ENCODE measurements at regions not wholly inside any gene's neighbourhood (a gene's known extent, or its start where the extent isn't known, plus 50 kb on each side); places are given as distances from the start of the nearest gene placed in this dataset.

DNA sequence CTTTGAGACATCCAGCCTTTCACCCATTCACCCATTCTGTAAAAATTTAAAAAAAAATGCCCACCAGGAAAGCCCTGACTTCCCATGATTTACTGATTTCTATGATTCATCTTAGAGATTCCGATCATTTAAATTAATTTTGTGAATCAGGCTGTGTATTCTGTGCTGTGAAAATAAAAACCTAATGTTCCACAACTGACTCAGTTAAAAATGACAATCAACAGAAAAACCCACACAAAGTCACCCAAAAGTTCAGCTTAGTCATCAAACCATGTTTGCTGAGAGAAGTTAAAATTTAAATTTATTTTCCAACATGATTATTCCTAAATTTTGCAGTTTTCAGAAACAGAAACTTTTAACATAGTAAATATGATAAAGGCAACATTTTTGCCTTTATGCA lies 509.9 kb downstream of the TENT5A start:
- POLR2A ChIA-PET = no interaction called here
- no peak overlapping the region for H3K4me2 ChIP-seq
- H3K27ac ChIP-seq = no peak overlapping the region
- CTCF ChIA-PET = no interaction called here
- H3K4me3 ChIP-seq = no peak overlapping the region
- ATAC-seq (no peak), FAIRE-seq (no peak), DNase-seq (ENCODE audit: low read depth in 1 of 2, low spot score in 1 of 2) (no peak)
- TF ChIP-seq GATA3 (IDR thresholded peaks at IDR 0.05; ENCODE audit: borderline replicate concordance) (no peak), FOSB (CRISPR knock-in tag; IDR thresholded peaks at IDR 0.05) (no peak), SMC3 (IDR thresholded peaks at IDR 0.05) (no peak), SREBF2 (IDR thresholded peaks at IDR 0.05) (no peak), FOSL2 (IDR thresholded peaks at IDR 0.05) (no peak), FOSL2 (CRISPR knock-in tag; IDR thresholded peaks at IDR 0.05) (no peak), MAFK (IDR thresholded peaks at IDR 0.05; ENCODE audit: partially characterized antibody) (no peak), CEBPB (IDR thresholded peaks at IDR 0.05) (no peak), TP53 (CRISPR knock-in tag; IDR thresholded peaks at IDR 0.05) (no peak)
- TF ChIP-seq, protein P1, sequence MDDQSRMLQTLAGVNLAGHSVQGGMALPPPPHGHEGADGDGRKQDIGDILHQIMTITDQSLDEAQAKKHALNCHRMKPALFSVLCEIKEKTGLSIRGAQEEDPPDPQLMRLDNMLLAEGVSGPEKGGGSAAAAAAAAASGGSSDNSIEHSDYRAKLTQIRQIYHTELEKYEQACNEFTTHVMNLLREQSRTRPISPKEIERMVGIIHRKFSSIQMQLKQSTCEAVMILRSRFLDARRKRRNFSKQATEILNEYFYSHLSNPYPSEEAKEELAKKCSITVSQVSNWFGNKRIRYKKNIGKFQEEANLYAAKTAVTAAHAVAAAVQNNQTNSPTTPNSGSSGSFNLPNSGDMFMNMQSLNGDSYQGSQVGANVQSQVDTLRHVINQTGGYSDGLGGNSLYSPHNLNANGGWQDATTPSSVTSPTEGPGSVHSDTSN (IDR thresholded peaks at IDR 0.05) = no peak
- TF ChIP-seq, protein P2, sequence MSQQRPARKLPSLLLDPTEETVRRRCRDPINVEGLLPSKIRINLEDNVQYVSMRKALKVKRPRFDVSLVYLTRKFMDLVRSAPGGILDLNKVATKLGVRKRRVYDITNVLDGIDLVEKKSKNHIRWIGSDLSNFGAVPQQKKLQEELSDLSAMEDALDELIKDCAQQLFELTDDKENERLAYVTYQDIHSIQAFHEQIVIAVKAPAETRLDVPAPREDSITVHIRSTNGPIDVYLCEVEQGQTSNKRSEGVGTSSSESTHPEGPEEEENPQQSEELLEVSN (IDR thresholded peaks at IDR 0.05; ENCODE audit: borderline replicate concordance, low read depth) = no peak
- WGBS (ENCODE audit: missing lambda C conversion rate) = 19% methylated on average over 1 of the region's 1 CpG
- no peaks in the 10 kb centered on the region for H3K9me3 ChIP-seq
- no peaks in the 10 kb centered on the region for H3K4me1 ChIP-seq

GRCh38 chr6:81241126-81242041 lies 511.1 kb downstream of the TENT5A start:
- peak; percentile 2 to 4 for DNase-seq (ENCODE audit: low read depth in 1 of 2, low spot score in 1 of 2)
- POLR2A ChIA-PET = no interaction called here

GRCh38 chr6:81238390-81238789 lies 514.1 kb downstream of the TENT5A start:
- H3K4me1 ChIP-seq = no peaks in the 10 kb centered on the region
- H3K4me3 ChIP-seq = no peak overlapping the region
- no peak for TF ChIP-seq MAFK (IDR thresholded peaks at IDR 0.05; ENCODE audit: partially characterized antibody)
- no peak for TF ChIP-seq HOXA7 (CRISPR knock-in tag; IDR thresholded peaks at IDR 0.05)
- no peak for TF ChIP-seq RARB (CRISPR knock-in tag; IDR thresholded peaks at IDR 0.05)
- TF ChIP-seq EP300 (IDR thresholded peaks at IDR 0.05) = no peak
- H3K9me3 ChIP-seq = no peaks in the 10 kb centered on the region
- DNase-seq (ENCODE audit: low read depth in 1 of 2, low spot score in 1 of 2) = no peak
- no peak overlapping the region for H3K4me2 ChIP-seq
- ChIA-PET CTCF (no interaction called here), POLR2A (no interaction called here)
- no peak for ATAC-seq
- no peak overlapping the region for H3K27ac ChIP-seq
- FAIRE-seq = no peak

More at GRCh38 chr6:81241126-81242041, 511.1 kb downstream of the TENT5A start:
- CTCF ChIA-PET = no interaction called here
- TF ChIP-seq RAD21 (conservative IDR thresholded peaks at IDR 0.05 in 1 of 2, IDR thresholded peaks at IDR 0.05 in 1 of 2) = no peak
- TF ChIP-seq ZNF302 (CRISPR knock-in tag; IDR thresholded peaks at IDR 0.05) = no peak
- TF ChIP-seq ZC3H11A (IDR thresholded peaks at IDR 0.05) = no peak
- TF ChIP-seq CBX2 (IDR thresholded peaks at IDR 0.05; ENCODE audit: borderline replicate concordance, low read depth) = no peak
- no peak for TF ChIP-seq NR3C1 (IDR thresholded peaks at IDR 0.05)
- TF ChIP-seq, protein P3, sequence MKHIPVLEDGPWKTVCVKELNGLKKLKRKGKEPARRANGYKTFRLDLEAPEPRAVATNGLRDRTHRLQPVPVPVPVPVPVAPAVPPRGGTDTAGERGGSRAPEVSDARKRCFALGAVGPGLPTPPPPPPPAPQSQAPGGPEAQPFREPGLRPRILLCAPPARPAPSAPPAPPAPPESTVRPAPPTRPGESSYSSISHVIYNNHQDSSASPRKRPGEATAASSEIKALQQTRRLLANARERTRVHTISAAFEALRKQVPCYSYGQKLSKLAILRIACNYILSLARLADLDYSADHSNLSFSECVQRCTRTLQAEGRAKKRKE (CRISPR knock-in tag; IDR thresholded peaks at IDR 0.05; ENCODE audit: low read depth) = no peak
- no peak for TF ChIP-seq HOXB13 (CRISPR knock-in tag; IDR thresholded peaks at IDR 0.05; ENCODE audit: low read depth)
- no peak for TF ChIP-seq SMC3 (IDR thresholded peaks at IDR 0.05)
- no peak for TF ChIP-seq CEBPB (IDR thresholded peaks at IDR 0.05)
- no peak for TF ChIP-seq KDM5A (IDR thresholded peaks at IDR 0.05)
- TF ChIP-seq HEYL (CRISPR knock-in tag; IDR thresholded peaks at IDR 0.05) = no peak
- TF ChIP-seq SREBF2 (IDR thresholded peaks at IDR 0.05) = no peak
- no peak for TF ChIP-seq ZSCAN20 (CRISPR knock-in tag; IDR thresholded peaks at IDR 0.05)
- no peak for TF ChIP-seq MAZ (IDR thresholded peaks at IDR 0.05; ENCODE audit: borderline replicate concordance, low read depth, low read length)
- TF ChIP-seq, protein P4, sequence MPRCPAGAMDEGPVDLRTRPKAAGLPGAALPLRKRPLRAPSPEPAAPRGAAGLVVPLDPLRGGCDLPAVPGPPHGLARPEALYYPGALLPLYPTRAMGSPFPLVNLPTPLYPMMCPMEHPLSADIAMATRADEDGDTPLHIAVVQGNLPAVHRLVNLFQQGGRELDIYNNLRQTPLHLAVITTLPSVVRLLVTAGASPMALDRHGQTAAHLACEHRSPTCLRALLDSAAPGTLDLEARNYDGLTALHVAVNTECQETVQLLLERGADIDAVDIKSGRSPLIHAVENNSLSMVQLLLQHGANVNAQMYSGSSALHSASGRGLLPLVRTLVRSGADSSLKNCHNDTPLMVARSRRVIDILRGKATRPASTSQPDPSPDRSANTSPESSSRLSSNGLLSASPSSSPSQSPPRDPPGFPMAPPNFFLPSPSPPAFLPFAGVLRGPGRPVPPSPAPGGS (IDR thresholded peaks at IDR 0.05) = no peak
- TF ChIP-seq NPAS2 (CRISPR knock-in tag; IDR thresholded peaks at IDR 0.05; ENCODE audit: borderline replicate concordance) = no peak
- Histone ChIP-seq H3K9me3 (no peaks in the 10 kb centered on the region), H3K4me1 (no peaks in the 10 kb centered on the region), H3K4me2 (no peak overlapping the region), H3K27ac (no peak overlapping the region), H3K4me3 (no peak overlapping the region)
- ATAC-seq (no peak), FAIRE-seq (no peak)
- WGBS (ENCODE audit: missing lambda C conversion rate) = 16% methylated on average over 5 of the region's 5 CpGs
